ENCODE measurements at regions not wholly inside any gene's neighbourhood (a gene's known extent, or its start where the extent isn't known, plus 50 kb on each side); places are given as distances from the start of the nearest gene placed in this dataset.

GRCh38 chr13:65914716-65915115, 1315.4 kb downstream of the PCDH9 start:
- Mint-ChIP-seq H3K27ac (no peak overlapping the region), H3K36me3 (ENCODE audit: low read depth) (no peaks in the 10 kb centered on the region), H3K4me3 (no peak overlapping the region), H3K9me3 (no peaks in the 10 kb centered on the region), H3K27me3 (ENCODE audit: low read depth, poor library complexity) (peaks cover 2% of the 10 kb centered on the region), H3K4me1 (no peaks in the 10 kb centered on the region)
- TF ChIP-seq CTCF (IDR thresholded peaks at IDR 0.05) = no peak
- no peak for DNase-seq

- Mint-ChIP-seq H3K4me1 (no peaks in the 10 kb centered on the region), H3K4me3 (no peak overlapping the region), H3K36me3 (ENCODE audit: low read depth) (no peaks in the 10 kb centered on the region), H3K9me3 (peaks cover 12% of the 10 kb centered on the region), H3K27me3 (ENCODE audit: low read depth, poor library complexity) (peaks cover 3% of the 10 kb centered on the region), H3K27ac (no peak overlapping the region)
- no peak for TF ChIP-seq CTCF (IDR thresholded peaks at IDR 0.05)
- no peak for DNase-seq
Observed at GRCh38 chr13:65913173-65913572, 1317.0 kb downstream of the PCDH9 start.

GRCh38 chr13:65912516-65912915, 1317.6 kb downstream of the PCDH9 start:
- Mint-ChIP-seq H3K4me3 (no peak overlapping the region), H3K27ac (no peak overlapping the region)
- no peak for DNase-seq

GRCh38 chr13:65911546-65912193, 1318.5 kb downstream of the PCDH9 start:
- Mint-ChIP-seq H3K36me3 (ENCODE audit: low read depth) (no peaks in the 10 kb centered on the region), H3K4me1 (no peaks in the 10 kb centered on the region), H3K9me3 (peaks cover 23% of the 10 kb centered on the region), H3K27me3 (ENCODE audit: low read depth, poor library complexity) (peaks cover 3% of the 10 kb centered on the region), H3K27ac (no peak overlapping the region), H3K4me3 (no peak overlapping the region)
- no peak for TF ChIP-seq CTCF (IDR thresholded peaks at IDR 0.05)
- DNase-seq = no peak

More at GRCh38 chr13:65912516-65912915, 1317.6 kb downstream of the PCDH9 start:
- no peaks in the 10 kb centered on the region for H3K36me3 Mint-ChIP-seq (ENCODE audit: low read depth)
- H3K27me3 Mint-ChIP-seq (ENCODE audit: low read depth, poor library complexity) = peaks cover 3% of the 10 kb centered on the region
- TF ChIP-seq CTCF (IDR thresholded peaks at IDR 0.05) = no peak
- H3K9me3 Mint-ChIP-seq = peaks cover 16% of the 10 kb centered on the region
- no peaks in the 10 kb centered on the region for H3K4me1 Mint-ChIP-seq

DNA sequence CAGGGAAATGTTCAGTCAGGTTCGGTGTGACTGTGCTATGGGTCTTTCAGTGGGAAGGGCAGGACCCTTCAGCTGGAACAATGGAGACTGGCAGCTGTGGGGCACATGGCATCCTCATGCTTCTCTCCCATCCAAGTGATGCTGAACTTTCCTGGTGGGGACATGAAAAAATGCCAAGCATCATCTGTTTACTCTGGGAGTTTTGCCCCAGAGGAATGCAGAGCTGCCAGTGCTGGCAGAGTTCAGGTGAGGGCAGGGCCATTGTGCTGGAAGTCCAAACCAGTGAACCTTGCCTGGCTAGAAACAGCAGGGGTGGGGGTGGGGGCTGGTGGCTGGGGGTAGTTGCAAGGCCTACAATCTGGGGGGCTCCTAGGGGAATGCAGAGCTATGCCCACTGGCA, 1320.6 kb downstream of the PCDH9 start:
- Mint-ChIP-seq H3K4me1 (no peaks in the 10 kb centered on the region), H3K27me3 (ENCODE audit: low read depth, poor library complexity) (peaks cover 3% of the 10 kb centered on the region), H3K9me3 (peaks cover 23% of the 10 kb centered on the region), H3K4me3 (no peak overlapping the region), H3K36me3 (ENCODE audit: low read depth) (no peaks in the 10 kb centered on the region), H3K27ac (no peak overlapping the region)
- no peak for DNase-seq
- no peak for TF ChIP-seq CTCF (IDR thresholded peaks at IDR 0.05)
